Forelimb muscle (tissue), 1 donor: ENCODE measurements at regions not wholly inside any gene's neighbourhood (a gene's known extent, or its start where the extent isn't known, plus 50 kb on each side); places are given as distances from the start of the nearest gene placed in this dataset.
"Not testable (repeated sequence)": the region's sequence is repeated elsewhere in the genome, so short reads cannot be mapped to it uniquely, and the experiment has no call there.

Experiments
- DNase-seq: peaks from one replicate; pipeline ENCODE4 v3.0.0-alpha.2; 2013; ENCODE audit warnings: low read depth

- DNase-seq, result no peak
Observed at GRCh38 chr6:135710042-135710441, 141.5 kb upstream of the PDE7B start.

GRCh38 chr6:135722190-135722589 lies 129.3 kb upstream of the PDE7B start:
- DNase-seq, result no peak

- DNase-seq, result no peak
Observed at GRCh38 chr6:135722679-135723078, 128.8 kb upstream of the PDE7B start.

- DNase-seq, result no peak
Observed at GRCh38 chr6:135728589-135728988, 122.9 kb upstream of the PDE7B start.

GRCh38 chr6:135731116-135731515 lies 120.4 kb upstream of the PDE7B start:
- no peak for DNase-seq

GRCh38 chr6:135736351-135736750 lies 115.2 kb upstream of the PDE7B start:
- DNase-seq, result not testable (repeated sequence)

GRCh38 chr6:135738636-135739035 lies 112.9 kb upstream of the PDE7B start:
- DNase-seq, result peak; percentile 20

GRCh38 chr6:135739288-135739687 lies 112.2 kb upstream of the PDE7B start:
- no peak for DNase-seq

- DNase-seq, result no peak
Observed at GRCh38 chr6:135740580-135740979, 110.9 kb upstream of the PDE7B start.

- no peak for DNase-seq
Observed at GRCh38 chr6:135743476-135743875, 108.0 kb upstream of the PDE7B start.

- DNase-seq, result no peak
Observed at GRCh38 chr6:135748189-135748588, 103.3 kb upstream of the PDE7B start.

GRCh38 chr6:135750081-135750480 lies 101.4 kb upstream of the PDE7B start:
- DNase-seq, result no peak

GRCh38 chr6:135753196-135753595 lies 98.3 kb upstream of the PDE7B start:
- no peak for DNase-seq

- no peak for DNase-seq
Observed at GRCh38 chr6:135759831-135760230, 91.7 kb upstream of the PDE7B start.

GRCh38 chr6:135774006-135774405 lies 77.5 kb upstream of the PDE7B start:
- no peak for DNase-seq

- DNase-seq, result no peak
Observed at GRCh38 chr6:135779213-135779612, 72.3 kb upstream of the PDE7B start.

GRCh38 chr6:135780326-135780725 lies 71.2 kb upstream of the PDE7B start:
- DNase-seq, result no peak

- no peak for DNase-seq
Observed at GRCh38 chr6:135782546-135782945, 69.0 kb upstream of the PDE7B start.

GRCh38 chr6:135784507-135784906 lies 67.0 kb upstream of the PDE7B start:
- no peak for DNase-seq

GRCh38 chr6:135789375-135790050 lies 62.0 kb upstream of the PDE7B start:
- no peak for DNase-seq

- DNase-seq, result no peak
Observed at GRCh38 chr6:135791441-135791840, 60.1 kb upstream of the PDE7B start.

- no peak for DNase-seq
Observed at GRCh38 chr6:135796643-135797305, 54.7 kb upstream of the PDE7B start.

- no peak for DNase-seq
Observed at GRCh38 chr6:135797361-135797760, 54.1 kb upstream of the PDE7B start.
